ENCODE measurements at regions not wholly inside any gene's neighbourhood (a gene's known extent, or its start where the extent isn't known, plus 50 kb on each side); places are given as distances from the start of the nearest gene placed in this dataset.

DNA sequence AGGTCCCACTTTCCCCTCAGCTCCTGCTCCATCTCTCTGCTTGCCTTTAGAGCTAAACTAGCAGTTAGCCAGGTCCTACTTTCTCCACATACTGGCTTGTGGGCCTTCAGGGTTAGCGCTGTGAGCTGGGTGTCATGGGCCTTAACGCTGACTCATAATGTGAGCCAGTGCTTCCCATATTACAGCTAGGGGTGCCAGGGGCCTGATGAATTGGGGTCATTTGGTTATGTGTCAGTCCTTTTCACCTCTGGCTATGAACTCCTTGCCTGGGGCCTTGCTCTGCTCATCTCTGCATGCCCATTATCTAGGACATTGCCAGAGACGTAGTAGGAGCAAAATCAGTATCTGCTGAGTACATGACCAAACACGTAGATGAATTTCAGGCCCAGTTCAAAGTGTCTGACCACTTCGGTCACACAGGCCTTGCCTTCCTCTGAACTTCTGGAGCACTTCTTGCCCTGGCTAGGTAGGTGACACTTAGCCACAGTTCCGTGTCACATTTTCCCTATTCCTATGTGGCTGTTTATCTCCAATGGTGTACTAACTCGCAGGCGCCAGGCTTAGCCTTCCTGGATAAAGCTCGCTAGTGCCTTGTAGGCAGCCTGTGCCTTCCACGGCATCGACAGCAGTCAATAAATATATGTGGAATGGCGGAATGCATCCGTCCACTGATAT, 103.2 kb upstream of the SIX3 start:
- TF ChIP-seq, protein P1, sequence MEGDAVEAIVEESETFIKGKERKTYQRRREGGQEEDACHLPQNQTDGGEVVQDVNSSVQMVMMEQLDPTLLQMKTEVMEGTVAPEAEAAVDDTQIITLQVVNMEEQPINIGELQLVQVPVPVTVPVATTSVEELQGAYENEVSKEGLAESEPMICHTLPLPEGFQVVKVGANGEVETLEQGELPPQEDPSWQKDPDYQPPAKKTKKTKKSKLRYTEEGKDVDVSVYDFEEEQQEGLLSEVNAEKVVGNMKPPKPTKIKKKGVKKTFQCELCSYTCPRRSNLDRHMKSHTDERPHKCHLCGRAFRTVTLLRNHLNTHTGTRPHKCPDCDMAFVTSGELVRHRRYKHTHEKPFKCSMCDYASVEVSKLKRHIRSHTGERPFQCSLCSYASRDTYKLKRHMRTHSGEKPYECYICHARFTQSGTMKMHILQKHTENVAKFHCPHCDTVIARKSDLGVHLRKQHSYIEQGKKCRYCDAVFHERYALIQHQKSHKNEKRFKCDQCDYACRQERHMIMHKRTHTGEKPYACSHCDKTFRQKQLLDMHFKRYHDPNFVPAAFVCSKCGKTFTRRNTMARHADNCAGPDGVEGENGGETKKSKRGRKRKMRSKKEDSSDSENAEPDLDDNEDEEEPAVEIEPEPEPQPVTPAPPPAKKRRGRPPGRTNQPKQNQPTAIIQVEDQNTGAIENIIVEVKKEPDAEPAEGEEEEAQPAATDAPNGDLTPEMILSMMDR (IDR thresholded peaks at IDR 0.05; ENCODE audit: insufficient read depth, low read depth, low read length, missing control alignments), result no peak
- H3K4me3 ChIP-seq (ENCODE audit: low read length), result no peak overlapping the region
- no peak for DNase-seq (ENCODE audit: low read depth)

- no peak overlapping the region for H3K4me3 ChIP-seq (ENCODE audit: low read length)
- TF ChIP-seq, protein P1 (IDR thresholded peaks at IDR 0.05; ENCODE audit: insufficient read depth, low read depth, low read length, missing control alignments), result no peak
- DNase-seq (ENCODE audit: low read depth), result no peak
These were observed 102.1 kb upstream of the SIX3 start for GRCh38 chr2:44839370-44839769.

DNA sequence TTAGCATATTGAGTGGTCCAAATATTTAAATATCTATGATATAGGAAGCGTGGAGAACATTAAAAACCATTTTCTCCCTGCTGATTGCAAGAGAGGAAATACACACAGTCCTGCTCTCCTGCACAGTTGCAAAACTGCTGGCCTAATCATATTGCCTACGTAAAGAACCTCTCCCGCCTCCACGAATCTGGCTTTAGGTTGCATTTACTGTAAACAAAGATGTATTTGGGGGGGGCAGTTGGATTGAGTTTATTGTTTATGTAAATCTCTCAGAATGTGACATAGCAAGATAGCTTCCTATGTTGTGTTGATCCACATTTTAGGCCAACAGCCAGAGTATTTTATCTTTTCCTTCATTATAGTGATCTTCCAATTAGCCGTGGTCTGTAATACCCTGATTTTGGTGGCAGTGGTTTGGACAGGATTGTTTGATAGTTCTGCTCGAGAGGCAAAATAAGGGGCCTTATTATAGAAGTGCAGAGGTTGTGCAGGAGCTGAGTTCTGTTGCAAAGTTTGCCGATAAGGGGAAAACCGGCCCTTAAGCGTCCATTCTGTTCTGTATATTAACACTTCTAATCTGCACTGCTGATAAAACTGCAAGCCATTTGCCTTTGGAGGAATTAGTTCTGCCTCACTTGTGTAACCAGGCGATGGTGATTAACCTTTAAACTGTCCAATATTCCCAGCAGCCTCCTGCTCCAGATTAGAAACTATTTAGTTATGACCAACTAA, 101.6 kb upstream of the SIX3 start:
- no peak overlapping the region for H3K4me3 ChIP-seq (ENCODE audit: low read length)
- no peak for DNase-seq (ENCODE audit: low read depth)
- TF ChIP-seq, protein P1 (IDR thresholded peaks at IDR 0.05; ENCODE audit: insufficient read depth, low read depth, low read length, missing control alignments), result no peak

- TF ChIP-seq, protein P1 (IDR thresholded peaks at IDR 0.05; ENCODE audit: insufficient read depth, low read depth, low read length, missing control alignments), result no peak
- no peak for DNase-seq (ENCODE audit: low read depth)
- H3K4me3 ChIP-seq (ENCODE audit: low read length), result no peak overlapping the region
These were observed 101.0 kb upstream of the SIX3 start for GRCh38 chr2:44840503-44840850.

DNA sequence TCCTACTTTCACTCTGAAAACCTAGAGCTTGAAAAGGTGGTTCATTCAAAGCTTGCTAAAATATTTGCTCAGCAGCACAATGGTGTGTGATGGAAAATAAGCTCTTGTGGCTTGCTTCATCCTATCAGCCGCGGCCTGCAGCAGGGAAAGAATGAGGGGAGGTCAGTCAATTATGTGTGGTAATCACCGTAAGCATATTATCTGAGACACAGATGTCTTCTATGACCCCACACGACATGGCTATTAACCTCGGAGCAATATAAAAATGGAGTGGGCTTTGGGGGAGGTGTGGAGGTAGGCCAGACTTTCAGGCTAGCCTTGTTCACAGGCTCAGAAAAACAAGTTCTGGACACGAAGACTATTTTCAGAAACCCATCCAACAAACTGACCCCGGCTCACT, 98.4 kb upstream of the SIX3 start:
- DNase-seq (ENCODE audit: low read depth), result no peak
- H3K4me3 ChIP-seq (ENCODE audit: low read length), result no peak overlapping the region
- TF ChIP-seq, protein P1 (IDR thresholded peaks at IDR 0.05; ENCODE audit: insufficient read depth, low read depth, low read length, missing control alignments), result no peak

- no peak overlapping the region for H3K4me3 ChIP-seq (ENCODE audit: low read length)
- TF ChIP-seq, protein P1 (IDR thresholded peaks at IDR 0.05; ENCODE audit: insufficient read depth, low read depth, low read length, missing control alignments), result no peak
- DNase-seq (ENCODE audit: low read depth), result no peak
These were observed 97.7 kb upstream of the SIX3 start for GRCh38 chr2:44843641-44844310.

All from epithelial cell of esophagus (primary cell).